ENCODE measurements at regions not wholly inside any gene's neighbourhood (a gene's known extent, or its start where the extent isn't known, plus 50 kb on each side); places are given as distances from the start of the nearest gene placed in this dataset.

GRCh38 chr4:173829565-173829964 lies 299.5 kb upstream of the HAND2 start:
- Histone ChIP-seq H4K8ac (ENCODE audit: extremely low read depth, insufficient read depth, low read length) (no peak overlapping the region), H3K4me1 (replicated peaks in 1 of 4; ENCODE audit: control insufficient read depth in 3 of 4, insufficient read depth in 4 of 4, low read length in 3 of 4) (no peaks in the 10 kb centered on the region), H3K4ac (replicated peaks; ENCODE audit: insufficient read length, low read depth, low read length) (no peak overlapping the region), H4K91ac (replicated peaks; ENCODE audit: insufficient read length, low read length) (no peak overlapping the region), H3K36me3 (ENCODE audit: control insufficient read depth in 2 of 4, insufficient read depth in 4 of 4, low read length in 3 of 4) (no peaks in the 10 kb centered on the region), H4K20me1 (replicated peaks in 1 of 2; ENCODE audit: control insufficient read depth in 1 of 2, insufficient read depth in 2 of 2, low read length in 2 of 2) (no peaks in the 10 kb centered on the region), H3K4me3 (ENCODE audit: extremely low read depth in 1 of 4, insufficient read depth in 2 of 4, low read depth in 3 of 4, low read length in 4 of 4) (no peak overlapping the region), H4K5ac (ENCODE audit: insufficient read length, low read depth, low read length) (no peak overlapping the region), H3K27ac (ENCODE audit: low read depth, low read length) (no peak overlapping the region), H3K27me3 (replicated peaks in 1 of 4; ENCODE audit: control insufficient read depth in 3 of 4, extremely low read depth in 1 of 4, insufficient read depth in 3 of 4, low read length in 3 of 4) (no peaks in the 10 kb centered on the region), H3K4me2 (ENCODE audit: insufficient read depth in 1 of 2, low read depth in 2 of 2, low read length in 2 of 2) (no peak overlapping the region), H2BK20ac (ENCODE audit: low read length) (no peak overlapping the region), H3K14ac (ENCODE audit: insufficient read length) (no peak overlapping the region), H2AK5ac (ENCODE audit: low read depth, low read length) (no peak overlapping the region), H2BK120ac (replicated peaks; ENCODE audit: low read depth, low read length) (no peak overlapping the region), H3K79me1 (ENCODE audit: low read depth, low read length) (no peaks in the 10 kb centered on the region), H2AFZ (ENCODE audit: low read length) (no peak overlapping the region), H2BK12ac (ENCODE audit: low read depth, low read length) (no peak overlapping the region), H3K56ac (replicated peaks; ENCODE audit: insufficient read length, low read depth, low read length) (no peak overlapping the region), H2BK15ac (ENCODE audit: low read length) (no peak overlapping the region), H2BK5ac (ENCODE audit: low read depth, low read length) (no peak overlapping the region), H3K23ac (ENCODE audit: insufficient read length) (no peak overlapping the region), H3K9me3 (ENCODE audit: insufficient read depth in 2 of 2, low read depth in 1 of 2, low read length in 1 of 2) (no peaks in the 10 kb centered on the region), H3K23me2 (ENCODE audit: low read depth, low read length) (no peaks in the 10 kb centered on the region), H3K18ac (ENCODE audit: extremely low read depth, low read length) (no peak overlapping the region), H3K79me2 (ENCODE audit: control insufficient read depth in 1 of 2, insufficient read depth in 2 of 2, low read length in 2 of 2) (no peaks in the 10 kb centered on the region), H3K9ac (replicated peaks in 1 of 4; ENCODE audit: extremely low read depth in 1 of 4, low read depth in 3 of 4, low read length in 3 of 4) (no peak overlapping the region)
- ChIA-PET POLR2A (ENCODE audit: partially characterized antibody) (no interaction called here), CTCF (ENCODE audit: partially characterized antibody) (interaction anchor here (0.6 kb wide), 1 partner anchor 42 kb away, joined by 3 read pairs; no protein-coding TSS in a partner anchor)
- FAIRE-seq (no peak), DNase-seq (ENCODE audit: low read depth in 1 of 2, low spot score in 2 of 2) (no peak)
- 92% methylated on average over 4 of the region's 4 CpGs; no CpG with 5 or more reads in 1 of the 2 experiments for WGBS, 2 experiments (ENCODE audit: extremely low coverage in 1 of 2, insufficient coverage in 1 of 2, insufficient read length in 1 of 2, insufficient replicate concordance in 2 of 2, low coverage in 1 of 2, low lambda C conversion rate in 2 of 2, missing lambda C conversion rate in 1 of 2)
- no peak for TF ChIP-seq KDM1A (IDR thresholded peaks at IDR 0.05; ENCODE audit: borderline replicate concordance, low read length)
- TF ChIP-seq TAF7 (optimal IDR thresholded peaks at IDR 0.05; ENCODE audit: borderline replicate concordance, low read depth, low read length), result no peak
- no peak for TF ChIP-seq CTBP2 (IDR thresholded peaks at IDR 0.05; ENCODE audit: borderline replicate concordance, insufficient read depth, insufficient read length, low read length)
